ENCODE measurements at regions not wholly inside any gene's neighbourhood (a gene's known extent, or its start where the extent isn't known, plus 50 kb on each side); places are given as distances from the start of the nearest gene placed in this dataset.

DNA sequence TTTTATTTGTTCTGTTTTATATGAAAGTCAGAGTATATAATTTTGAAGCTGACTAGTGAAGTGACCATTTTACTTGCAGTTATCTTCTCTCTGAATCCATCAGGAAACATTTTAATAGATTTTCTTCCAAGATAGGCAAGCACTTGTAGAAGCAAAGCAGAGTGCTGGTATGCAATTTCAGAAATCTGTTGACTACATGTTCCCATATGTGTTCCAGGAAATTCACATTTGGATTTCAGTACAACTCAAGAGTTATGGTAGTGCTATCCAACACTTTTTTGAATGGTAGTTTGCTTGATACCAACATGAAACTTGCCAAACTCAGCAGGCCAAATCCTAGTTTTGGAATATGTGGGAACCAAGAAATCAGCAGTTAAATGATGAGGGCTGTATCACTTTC is 94.0 kb downstream of the CENPW start:
- no peaks in the 10 kb centered on the region for H3K36me3 ChIP-seq
- no peaks in the 10 kb centered on the region for H3K9me3 ChIP-seq
- no peak overlapping the region for H3K4me3 ChIP-seq
- H3K4me1 ChIP-seq = no peaks in the 10 kb centered on the region
- no peak for TF ChIP-seq CTCF (IDR thresholded peaks at IDR 0.05)
- no peak for TF ChIP-seq POLR2A (IDR thresholded peaks at IDR 0.05)
- no peak overlapping the region for H3K27ac ChIP-seq
- intact Hi-C loops (cut with DNase I) = no loop called here
- DNase-seq = no peak
- H3K27me3 ChIP-seq = no peaks in the 10 kb centered on the region

- Histone ChIP-seq H3K27me3 (no peaks in the 10 kb centered on the region), H3K9me3 (no peaks in the 10 kb centered on the region), H3K4me1 (no peaks in the 10 kb centered on the region), H3K4me3 (no peak overlapping the region), H3K36me3 (no peaks in the 10 kb centered on the region), H3K27ac (no peak overlapping the region)
- DNase-seq = no peak
- no peak for TF ChIP-seq CTCF (IDR thresholded peaks at IDR 0.05)
- TF ChIP-seq POLR2A (IDR thresholded peaks at IDR 0.05) = no peak
- intact Hi-C loops (cut with DNase I) = no loop called here
Measured at GRCh38 chr6:126437205-126437604, 97.3 kb downstream of the CENPW start.

DNA sequence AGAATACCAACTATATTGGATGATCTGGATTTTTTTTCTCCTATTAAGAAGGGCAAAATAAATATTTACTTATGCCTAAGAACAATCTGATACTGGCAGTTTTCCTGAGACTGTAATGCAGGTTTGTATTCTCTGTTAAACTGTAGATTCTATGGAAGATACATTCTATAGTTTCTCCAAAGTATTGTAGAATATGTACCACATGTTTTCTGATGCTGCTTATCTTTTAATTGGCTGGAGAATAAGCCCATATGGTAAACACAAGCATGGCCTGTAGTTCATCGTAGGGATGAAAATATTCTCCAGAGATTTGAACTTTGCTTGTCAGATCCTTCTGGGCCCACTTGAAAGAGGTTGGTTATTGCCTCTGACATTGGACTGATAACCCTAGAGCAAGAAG is 99.1 kb downstream of the CENPW start:
- no peak overlapping the region for H3K4me3 ChIP-seq
- 64 to 67% methylated on average over 1 of the region's 1 CpG for WGBS, 2 donors
- intact Hi-C loops (cut with DNase I) = no loop called here
- H3K4me1 ChIP-seq = no peaks in the 10 kb centered on the region
- TF ChIP-seq CTCF (IDR thresholded peaks at IDR 0.05) (no peak), POLR2A (IDR thresholded peaks at IDR 0.05) (no peak)
- no peaks in the 10 kb centered on the region for H3K9me3 ChIP-seq
- no peak overlapping the region for H3K27ac ChIP-seq
- no peak for DNase-seq
- H3K27me3 ChIP-seq = no peaks in the 10 kb centered on the region
- H3K36me3 ChIP-seq = no peaks in the 10 kb centered on the region

- intact Hi-C loops (cut with DNase I) = no loop called here
- Histone ChIP-seq H3K4me3 (no peak overlapping the region), H3K4me1 (no peaks in the 10 kb centered on the region), H3K27me3 (no peaks in the 10 kb centered on the region), H3K9me3 (no peaks in the 10 kb centered on the region), H3K36me3 (no peaks in the 10 kb centered on the region), H3K27ac (no peak overlapping the region)
- 53 to 71% methylated on average over 2 of the region's 2 CpGs for WGBS, 2 donors
- no peak for TF ChIP-seq POLR2A (IDR thresholded peaks at IDR 0.05)
- no peak for TF ChIP-seq CTCF (IDR thresholded peaks at IDR 0.05)
- no peak for DNase-seq
Measured at GRCh38 chr6:126440923-126441322, 101.0 kb downstream of the CENPW start.

GRCh38 chr6:126444659-126445273 is 104.9 kb downstream of the CENPW start:
- Histone ChIP-seq H3K4me3 (no peak overlapping the region), H3K27me3 (no peaks in the 10 kb centered on the region), H3K36me3 (no peaks in the 10 kb centered on the region), H3K9me3 (no peaks in the 10 kb centered on the region), H3K4me1 (no peaks in the 10 kb centered on the region), H3K27ac (no peak overlapping the region)
- no peak for DNase-seq
- no peak for TF ChIP-seq CTCF (IDR thresholded peaks at IDR 0.05)
- no peak for TF ChIP-seq POLR2A (IDR thresholded peaks at IDR 0.05)
- intact Hi-C loops (cut with DNase I) = no loop called here

Data from esophagus squamous epithelium (tissue), 5 donors.